Lower leg skin (tissue), 3 donors: ENCODE measurements at regions not wholly inside any gene's neighbourhood (a gene's known extent, or its start where the extent isn't known, plus 50 kb on each side); places are given as distances from the start of the nearest gene placed in this dataset.

Source experiments
- POLR2A ChIP-seq, 2 donors: fragments of 450-650 bp; IDR thresholded peaks; one replicate each; pipeline ENCODE4 v1.6.1; 2016 to 2017; ENCODE audit warnings: antibody characterized with exemption in 2 of 2, mild to moderate bottlenecking in 1 of 2, moderate library complexity in 1 of 2
- TF ChIP-seq, protein P1 (sequence below), 3 donors: fragments of 450-650 bp; IDR thresholded peaks; one replicate each; pipeline ENCODE4 v1.5.1; 2016; ENCODE audit warnings: antibody characterized with exemption in 3 of 3, mild to moderate bottlenecking in 3 of 3, moderate library complexity in 2 of 3

- TF ChIP-seq, protein P1, sequence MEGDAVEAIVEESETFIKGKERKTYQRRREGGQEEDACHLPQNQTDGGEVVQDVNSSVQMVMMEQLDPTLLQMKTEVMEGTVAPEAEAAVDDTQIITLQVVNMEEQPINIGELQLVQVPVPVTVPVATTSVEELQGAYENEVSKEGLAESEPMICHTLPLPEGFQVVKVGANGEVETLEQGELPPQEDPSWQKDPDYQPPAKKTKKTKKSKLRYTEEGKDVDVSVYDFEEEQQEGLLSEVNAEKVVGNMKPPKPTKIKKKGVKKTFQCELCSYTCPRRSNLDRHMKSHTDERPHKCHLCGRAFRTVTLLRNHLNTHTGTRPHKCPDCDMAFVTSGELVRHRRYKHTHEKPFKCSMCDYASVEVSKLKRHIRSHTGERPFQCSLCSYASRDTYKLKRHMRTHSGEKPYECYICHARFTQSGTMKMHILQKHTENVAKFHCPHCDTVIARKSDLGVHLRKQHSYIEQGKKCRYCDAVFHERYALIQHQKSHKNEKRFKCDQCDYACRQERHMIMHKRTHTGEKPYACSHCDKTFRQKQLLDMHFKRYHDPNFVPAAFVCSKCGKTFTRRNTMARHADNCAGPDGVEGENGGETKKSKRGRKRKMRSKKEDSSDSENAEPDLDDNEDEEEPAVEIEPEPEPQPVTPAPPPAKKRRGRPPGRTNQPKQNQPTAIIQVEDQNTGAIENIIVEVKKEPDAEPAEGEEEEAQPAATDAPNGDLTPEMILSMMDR (IDR thresholded peaks at IDR 0.05), result no peak
- TF ChIP-seq POLR2A (IDR thresholded peaks at IDR 0.05), result no peak
These were observed 96.0 kb upstream of the CPLX2 start for GRCh38 chr5:175775416-175775815.
